ENCODE measurements at regions not wholly inside any gene's neighbourhood (a gene's known extent, or its start where the extent isn't known, plus 50 kb on each side); places are given as distances from the start of the nearest gene placed in this dataset.
"Not testable (repeated sequence)": the region's sequence is repeated elsewhere in the genome, so short reads cannot be mapped to it uniquely, and the experiment has no call there.

- TF ChIP-seq SUZ12 (IDR thresholded peaks at IDR 0.05); BHLHE40 (IDR thresholded peaks at IDR 0.05; ENCODE audit: borderline replicate concordance); FOXA1 (IDR thresholded peaks at IDR 0.05); TARDBP (IDR thresholded peaks at IDR 0.05); FOXK2 (IDR thresholded peaks at IDR 0.05); PKNOX1 (IDR thresholded peaks at IDR 0.05); NFRKB (IDR thresholded peaks at IDR 0.05); FOXM1 (IDR thresholded peaks at IDR 0.05; ENCODE audit: borderline replicate concordance); ZNF384 (IDR thresholded peaks at IDR 0.05); ELF4 (IDR thresholded peaks at IDR 0.05); ARNT (IDR thresholded peaks at IDR 0.05): not testable (repeated sequence)
These were observed 98.8 kb upstream of the PDHA1 start for GRCh38 chrX:19244921-19245320.

All from HEK293T (cell line).